SH-SY5Y (cell line): ENCODE measurements at regions not wholly inside any gene's neighbourhood (a gene's known extent, or its start where the extent isn't known, plus 50 kb on each side); places are given as distances from the start of the nearest gene placed in this dataset.

Experiments
- GATA2 ChIP-seq: IDR thresholded peaks from 2 replicates; pipeline ENCODE4 v1.6.1; 2011; ENCODE audit warnings: mild to moderate bottlenecking, low read depth, low read length
- GATA3 ChIP-seq: IDR thresholded peaks from 2 replicates; pipeline ENCODE4 v1.6.1; 2011; ENCODE audit warnings: low read depth, mild to moderate bottlenecking, low read length, moderate library complexity

DNA sequence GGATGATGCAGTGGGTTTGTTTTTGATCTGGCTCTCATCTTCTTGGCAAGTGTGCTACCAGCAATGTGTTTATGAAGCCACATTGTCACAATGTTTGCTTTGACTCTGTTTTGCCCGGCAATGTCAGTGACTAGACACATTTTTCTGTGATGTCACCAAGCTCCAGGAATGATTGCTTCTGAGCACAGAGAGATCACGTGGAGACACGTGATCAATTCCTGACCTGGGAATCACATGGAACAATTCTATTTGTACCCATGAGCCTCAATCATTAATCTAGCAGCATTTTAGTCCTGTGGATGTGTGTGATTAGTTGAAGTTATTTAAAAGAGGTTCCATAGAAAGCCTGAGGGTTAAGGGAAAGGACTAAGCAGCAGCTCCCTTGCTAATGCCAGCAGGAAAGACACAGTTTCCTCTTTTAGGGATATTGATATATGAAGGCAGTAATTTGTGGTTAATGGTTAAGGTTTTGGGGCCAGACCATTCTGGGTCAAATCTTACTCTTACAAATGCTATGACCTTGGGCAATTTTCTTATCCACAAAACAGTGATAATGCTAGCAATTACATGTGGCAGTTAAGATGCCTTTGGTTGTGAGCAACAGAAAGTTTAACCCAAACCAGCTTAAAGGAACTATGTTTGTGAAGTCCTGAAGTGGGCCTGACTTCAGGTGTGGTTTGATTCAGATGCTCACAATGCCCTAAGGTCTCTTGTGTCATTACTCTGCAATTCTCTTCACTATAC, 59.0 kb downstream of the FASLG start:
- TF ChIP-seq GATA2, result no peak
- no peak for TF ChIP-seq GATA3

DNA sequence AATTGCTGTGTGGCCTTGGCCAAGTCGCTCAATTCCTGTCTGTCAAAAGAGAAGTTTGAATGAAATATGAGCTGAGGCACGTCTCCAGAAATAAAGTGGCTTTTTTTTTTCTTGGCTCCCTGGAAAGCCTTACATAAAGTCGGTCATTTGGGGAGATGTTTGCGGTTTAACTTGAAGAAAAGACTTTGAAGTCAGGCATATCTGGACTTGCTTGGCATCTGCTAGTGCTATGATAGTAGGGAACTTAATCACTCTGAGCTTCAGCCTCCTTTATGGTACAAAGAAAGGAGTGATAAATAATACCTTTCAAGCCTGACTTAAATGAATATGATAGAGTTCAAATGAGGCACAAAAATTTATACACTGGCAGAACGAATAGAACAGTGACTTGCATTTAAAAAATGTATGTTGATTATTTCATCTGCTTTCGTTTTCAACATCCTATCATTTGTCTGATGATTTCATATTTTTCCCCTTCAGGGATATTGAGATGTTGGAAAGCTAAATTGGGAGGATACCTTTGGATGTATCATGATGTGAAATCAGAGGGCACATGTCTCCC, 60.2 kb downstream of the FASLG start:
- TF ChIP-seq GATA2 (no peak), GATA3 (no peak)

DNA sequence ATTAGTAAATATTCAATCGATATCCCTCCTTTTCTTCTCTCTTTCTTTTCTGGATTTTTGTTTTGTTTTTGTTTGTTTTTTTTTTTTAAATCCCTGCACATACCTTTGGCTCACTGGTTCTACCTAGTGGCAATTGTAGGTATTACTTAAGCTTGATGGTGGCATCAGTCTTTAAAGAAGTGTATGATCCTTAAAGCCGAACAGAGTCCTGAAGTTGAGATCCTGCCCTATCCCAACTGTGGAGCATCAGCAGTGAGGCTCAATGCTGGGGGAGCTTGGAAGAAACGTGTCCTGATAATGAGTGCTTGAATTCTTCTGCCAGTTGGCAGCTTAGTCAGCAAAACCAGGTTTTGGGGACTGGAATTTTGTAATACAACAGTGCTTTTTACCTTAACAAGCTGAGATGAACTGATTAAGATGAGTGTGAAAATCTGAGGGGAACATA, 60.8 kb downstream of the FASLG start:
- TF ChIP-seq GATA2 (no peak), GATA3 (no peak)

DNA sequence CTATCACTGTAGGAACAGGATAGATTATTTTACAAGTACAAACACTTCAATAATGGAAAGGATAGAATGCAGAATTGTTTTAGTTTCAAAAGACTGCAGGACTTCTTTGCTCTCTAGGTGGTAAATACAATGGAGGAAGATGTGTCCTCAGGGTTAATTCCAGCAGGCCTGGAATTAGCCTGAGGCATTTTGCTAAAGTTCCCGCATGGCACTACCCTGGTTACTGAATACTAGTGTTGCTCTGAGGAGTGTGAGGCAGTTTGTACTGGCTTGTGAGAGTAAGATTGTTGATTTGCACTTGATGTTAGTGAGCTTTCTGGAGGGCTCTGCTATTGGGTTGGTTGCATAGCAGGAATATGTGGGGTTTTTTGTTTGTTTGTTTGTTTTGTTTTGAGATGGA, 61.4 kb downstream of the FASLG start:
- TF ChIP-seq GATA2 (no peak), GATA3 (no peak)

DNA sequence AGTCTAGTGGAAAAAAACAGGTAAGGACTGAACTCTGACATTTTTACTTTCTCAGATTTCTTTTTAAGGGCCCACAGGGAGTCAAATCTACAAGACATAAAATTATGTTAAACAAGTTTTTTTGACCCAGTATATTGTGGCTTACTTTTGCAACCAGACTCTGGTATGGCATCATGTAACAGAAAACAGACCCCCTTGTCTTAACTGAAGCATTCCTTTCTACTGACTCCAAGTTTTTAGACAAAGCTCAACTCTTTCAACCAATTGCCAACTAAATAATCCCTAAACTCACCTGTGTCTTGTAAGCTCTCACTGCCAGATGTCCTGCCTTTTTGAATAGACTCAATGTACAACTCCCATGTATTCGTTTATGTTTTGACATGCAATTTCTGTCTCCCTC, 64.3 kb downstream of the FASLG start:
- TF ChIP-seq GATA2 (no peak), GATA3 (no peak)

DNA sequence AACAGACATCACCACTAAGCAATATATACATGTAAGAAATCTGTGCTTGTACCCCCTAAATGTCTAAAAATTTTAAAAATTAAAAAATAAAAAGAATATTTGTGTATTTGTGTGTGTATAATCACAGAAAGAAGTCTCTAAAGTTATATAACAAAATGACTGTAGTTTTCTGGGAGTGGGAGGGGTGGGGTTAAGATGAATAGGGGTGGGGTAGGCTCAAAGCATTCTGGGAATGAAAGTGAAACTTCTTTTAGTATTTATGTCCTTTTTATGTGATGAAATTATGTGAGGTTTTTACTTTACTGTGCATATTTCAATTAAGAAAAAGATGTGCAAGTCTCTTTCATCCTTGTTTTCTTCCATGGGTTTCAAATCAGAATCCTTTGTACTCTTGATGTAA, 65.3 kb downstream of the FASLG start:
- TF ChIP-seq GATA3, result no peak
- TF ChIP-seq GATA2, result no peak

DNA sequence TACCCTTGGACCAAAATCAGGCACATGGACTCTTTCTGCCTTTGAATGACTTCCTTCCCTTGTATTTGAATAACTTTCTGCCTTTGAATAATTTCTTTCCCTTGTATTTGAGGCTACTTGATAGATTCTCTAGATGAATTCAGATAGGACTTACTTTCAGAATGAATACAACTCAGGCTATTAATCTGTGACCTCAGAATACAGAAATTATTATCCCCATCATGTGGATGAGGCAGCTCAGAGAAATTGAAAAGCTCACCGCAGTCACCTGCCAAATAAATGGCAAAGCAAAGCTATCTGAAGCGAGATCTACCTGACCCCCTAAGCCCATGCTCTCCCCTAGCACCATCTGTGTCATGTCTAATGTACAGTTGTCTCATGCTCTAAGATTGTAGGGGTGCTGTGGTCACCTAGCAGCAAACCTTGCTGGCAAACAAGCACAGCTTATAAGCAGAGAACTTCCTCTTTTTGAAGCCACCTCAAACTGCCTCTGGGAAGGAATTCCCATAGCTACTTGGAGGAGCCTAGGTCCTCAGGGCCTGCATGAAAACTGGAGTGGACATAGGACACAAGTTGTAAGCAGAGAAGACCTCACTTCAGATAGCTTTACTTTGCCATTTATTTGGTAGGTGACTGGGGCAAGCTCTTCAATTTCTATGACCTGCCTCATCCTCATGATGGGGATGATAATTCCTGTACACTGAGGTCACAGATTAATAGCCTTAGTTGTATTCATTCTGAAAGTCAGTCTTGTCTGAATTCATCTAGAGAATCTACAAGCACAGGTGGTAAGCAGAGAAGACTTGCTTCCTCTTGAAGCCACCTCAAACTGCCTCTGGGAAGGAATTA, 66.1 kb downstream of the FASLG start:
- no peak for TF ChIP-seq GATA3
- no peak for TF ChIP-seq GATA2

DNA sequence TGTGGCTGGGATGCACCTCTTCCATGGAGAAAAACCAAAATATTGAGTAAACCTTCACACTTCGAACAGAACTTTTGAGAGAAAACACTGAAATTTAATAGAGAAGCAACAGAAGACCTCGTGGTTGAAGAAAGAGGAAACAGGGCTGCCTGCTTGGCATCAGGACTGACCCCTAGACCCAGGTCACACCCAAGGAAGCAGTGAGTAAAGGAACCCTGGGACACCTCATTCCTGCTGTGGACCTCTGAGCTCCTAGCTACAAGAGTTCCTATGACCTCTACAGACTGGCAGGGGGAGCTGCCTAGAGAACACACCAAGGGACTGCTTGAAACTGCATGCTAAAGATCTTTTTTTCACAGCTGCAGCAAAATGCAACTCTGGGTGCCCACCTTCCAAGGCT, 67.8 kb downstream of the FASLG start:
- TF ChIP-seq GATA3 (no peak), GATA2 (no peak)

DNA sequence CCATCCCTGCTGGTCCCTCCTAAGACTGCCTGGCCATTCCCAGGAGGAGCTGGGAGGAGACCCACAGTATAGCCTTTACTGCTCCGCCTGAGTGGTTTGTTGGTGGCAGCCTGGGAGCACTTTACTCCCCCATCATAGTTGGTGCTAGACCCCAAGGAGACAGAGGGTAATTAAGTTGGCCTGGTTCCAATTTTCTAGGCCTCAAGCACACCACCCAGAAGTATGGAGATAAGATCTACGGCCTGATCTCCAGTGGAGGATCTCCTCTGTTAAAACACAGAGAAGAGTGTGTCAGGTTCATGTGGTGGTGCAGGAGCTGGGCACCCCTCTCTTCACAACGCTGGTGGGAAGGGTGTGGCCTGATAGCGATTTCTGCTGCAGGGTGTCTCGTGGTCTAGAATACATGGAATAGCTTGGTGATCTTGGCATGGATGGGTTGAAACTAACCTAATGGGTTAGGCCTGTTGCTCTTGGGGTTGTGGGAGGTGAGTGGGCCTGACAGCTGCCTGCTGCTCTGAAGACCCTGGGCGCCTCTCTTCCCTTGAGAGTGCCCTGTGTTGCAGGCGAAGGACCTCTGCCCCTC, 68.5 kb downstream of the FASLG start:
- TF ChIP-seq GATA3, result no peak
- TF ChIP-seq GATA2, result peak; percentile 52; the same call in 1 of the 2 replicates

DNA sequence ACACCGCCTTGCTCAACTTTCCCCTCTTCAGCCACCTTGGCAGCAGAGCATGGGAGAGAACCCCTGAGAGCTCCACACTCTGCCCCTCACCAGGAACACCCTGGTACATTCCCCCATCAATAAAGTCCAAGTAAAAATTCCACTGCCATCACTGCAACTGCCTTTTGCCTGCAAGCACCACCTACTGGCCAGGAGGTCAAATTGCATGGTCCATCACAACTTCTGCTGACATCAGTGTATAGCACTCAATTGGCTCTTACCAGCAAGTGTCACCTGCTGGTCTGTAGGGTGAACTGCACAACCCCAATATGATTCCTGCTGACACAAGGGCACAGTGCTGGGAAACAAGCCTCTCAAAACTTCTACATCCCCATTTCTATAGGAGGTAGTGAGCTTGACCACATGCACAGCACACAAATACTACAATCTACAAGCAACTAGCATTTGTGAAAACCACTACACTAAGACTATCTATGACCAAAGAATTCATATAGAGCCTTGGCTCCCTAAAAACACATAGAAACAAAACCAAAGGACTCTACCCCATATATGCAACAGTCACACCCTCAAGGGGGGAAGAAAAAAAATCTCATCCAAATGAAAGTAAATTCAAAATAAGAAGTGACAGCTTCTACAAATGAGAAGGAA, 69.2 kb downstream of the FASLG start:
- TF ChIP-seq GATA3 (no peak), GATA2 (no peak)

DNA sequence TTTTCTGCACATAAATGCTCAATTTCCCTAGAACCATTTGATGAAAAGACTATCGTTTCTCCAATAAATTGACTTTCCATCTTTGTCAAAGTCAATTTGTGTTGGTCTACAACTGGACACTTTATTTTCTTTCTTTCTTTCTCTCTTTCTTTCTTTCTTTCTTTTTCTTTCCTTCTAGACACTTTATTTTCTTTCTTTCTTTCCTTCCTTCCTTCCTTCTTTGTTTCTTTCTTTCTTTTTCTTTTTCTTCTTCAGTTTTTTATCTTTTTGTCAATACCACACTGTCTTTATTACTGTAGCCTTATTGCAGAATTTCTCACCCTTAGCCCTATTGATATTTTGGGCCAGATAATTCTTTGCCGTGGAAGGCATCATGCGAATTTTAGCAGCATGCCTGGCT, 73.5 kb downstream of the FASLG start:
- TF ChIP-seq GATA2 (no peak), GATA3 (no peak)

DNA sequence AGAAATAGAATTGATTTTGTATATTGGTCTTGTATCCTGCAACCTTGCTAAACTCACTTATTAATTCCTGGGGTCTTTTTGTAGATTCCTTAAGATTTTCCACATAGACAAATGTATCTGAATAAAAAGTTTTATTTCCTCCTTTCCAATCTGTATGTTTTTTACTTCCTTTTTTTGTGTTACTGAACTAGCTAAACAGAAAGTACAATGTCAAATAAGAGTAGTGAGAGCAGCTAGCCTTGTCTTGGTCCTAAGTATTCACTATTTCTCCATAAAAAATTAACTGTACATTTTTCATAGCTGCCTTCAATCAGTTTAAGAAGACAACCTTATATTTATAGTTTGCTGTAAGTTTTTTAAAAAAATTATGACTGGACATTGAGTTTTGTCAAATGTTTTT, 74.9 kb downstream of the FASLG start:
- TF ChIP-seq GATA3 (no peak), GATA2 (no peak)

DNA sequence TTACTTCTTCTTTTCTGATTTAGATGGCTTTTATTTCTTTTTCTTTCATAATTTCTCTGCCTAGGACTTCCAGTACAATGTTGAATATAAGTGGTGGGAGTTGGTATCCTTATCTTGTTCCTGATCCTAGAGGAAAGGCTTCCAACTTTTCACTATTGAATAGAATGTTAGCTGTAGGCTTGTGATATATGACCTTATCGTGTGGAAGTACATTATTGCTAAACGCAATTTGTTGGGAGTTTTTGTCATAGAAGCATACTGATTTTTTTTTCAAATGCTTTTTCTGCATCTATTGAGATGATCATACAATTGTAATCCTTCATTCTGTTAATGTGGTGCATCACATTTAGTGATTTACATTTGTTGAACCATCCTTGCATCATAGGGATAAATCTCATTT, 79.5 kb downstream of the FASLG start:
- TF ChIP-seq GATA2, result no peak
- TF ChIP-seq GATA3, result no peak

DNA sequence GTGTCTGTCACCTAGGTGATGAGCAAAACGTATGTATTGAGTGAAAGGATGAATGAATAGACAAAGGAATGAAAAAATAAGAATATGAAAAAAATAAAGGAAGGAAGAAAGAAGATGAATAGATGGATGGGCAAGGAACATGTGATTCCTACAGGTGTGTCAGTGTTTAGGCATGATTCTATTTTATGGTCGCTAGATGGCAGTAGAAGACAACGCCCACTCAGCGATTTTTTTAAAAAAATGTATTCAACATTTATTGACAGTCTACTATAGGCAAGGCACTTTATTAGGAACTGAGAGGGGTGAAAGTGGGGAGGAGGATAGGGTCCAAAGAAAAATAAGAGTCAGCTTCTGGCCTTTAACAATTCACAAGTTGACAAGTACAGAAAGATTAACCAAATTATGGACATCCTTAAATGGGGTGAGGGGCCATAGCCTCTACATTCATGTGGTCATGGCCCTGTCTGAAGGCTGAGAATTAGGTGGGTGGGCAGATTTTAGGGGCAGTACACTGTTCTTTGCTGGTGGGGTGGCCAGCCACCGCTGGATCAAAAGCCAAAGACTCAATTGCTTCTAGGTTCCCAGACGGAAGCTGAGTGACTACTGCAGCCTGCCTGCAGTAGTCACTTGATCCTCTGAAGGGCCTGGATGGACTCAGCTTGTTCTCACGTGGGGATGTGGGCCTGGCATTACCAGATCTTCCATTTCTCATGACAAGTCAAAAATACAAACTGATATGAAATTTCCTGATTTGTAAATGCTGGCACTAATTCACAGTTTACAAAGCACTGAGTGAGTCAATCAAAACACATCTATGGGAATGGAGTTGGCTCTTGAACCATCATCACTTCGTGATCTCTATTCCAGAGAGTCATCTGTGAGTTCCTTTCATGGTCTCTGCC, 83.9 kb downstream of the FASLG start:
- TF ChIP-seq GATA3 (no peak), GATA2 (no peak)
